ENCODE measurements at regions not wholly inside any gene's neighbourhood (a gene's known extent, or its start where the extent isn't known, plus 50 kb on each side); places are given as distances from the start of the nearest gene placed in this dataset.

- no peak overlapping the region for H3K4me3 Mint-ChIP-seq
- Histone ChIP-seq H3K27ac (ENCODE audit: low read depth in 1 of 2, low read length in 2 of 2) (no peak overlapping the region), H3K4me1 (ENCODE audit: insufficient read depth, low read length) (no peaks in the 10 kb centered on the region), H3K4me3 (ENCODE audit: low read length) (no peak overlapping the region), H3K36me3 (ENCODE audit: insufficient read depth, low read length) (no peaks in the 10 kb centered on the region), H3K27me3 (ENCODE audit: control insufficient read depth in 1 of 2, insufficient read depth in 2 of 2, low read length in 2 of 2) (no peaks in the 10 kb centered on the region), H3K9me3 (ENCODE audit: control insufficient read depth in 1 of 2, insufficient read depth in 1 of 2, low read length in 2 of 2) (no peaks in the 10 kb centered on the region)
- no peaks in the 10 kb centered on the region for H3K27me3 Mint-ChIP-seq
- POLR2A ChIA-PET, result no interaction called here
- no peaks in the 10 kb centered on the region for H3K4me1 Mint-ChIP-seq (ENCODE audit: low read depth)
- no peaks in the 10 kb centered on the region for H3K36me3 Mint-ChIP-seq (ENCODE audit: low read depth)
- TF ChIP-seq, protein P1, sequence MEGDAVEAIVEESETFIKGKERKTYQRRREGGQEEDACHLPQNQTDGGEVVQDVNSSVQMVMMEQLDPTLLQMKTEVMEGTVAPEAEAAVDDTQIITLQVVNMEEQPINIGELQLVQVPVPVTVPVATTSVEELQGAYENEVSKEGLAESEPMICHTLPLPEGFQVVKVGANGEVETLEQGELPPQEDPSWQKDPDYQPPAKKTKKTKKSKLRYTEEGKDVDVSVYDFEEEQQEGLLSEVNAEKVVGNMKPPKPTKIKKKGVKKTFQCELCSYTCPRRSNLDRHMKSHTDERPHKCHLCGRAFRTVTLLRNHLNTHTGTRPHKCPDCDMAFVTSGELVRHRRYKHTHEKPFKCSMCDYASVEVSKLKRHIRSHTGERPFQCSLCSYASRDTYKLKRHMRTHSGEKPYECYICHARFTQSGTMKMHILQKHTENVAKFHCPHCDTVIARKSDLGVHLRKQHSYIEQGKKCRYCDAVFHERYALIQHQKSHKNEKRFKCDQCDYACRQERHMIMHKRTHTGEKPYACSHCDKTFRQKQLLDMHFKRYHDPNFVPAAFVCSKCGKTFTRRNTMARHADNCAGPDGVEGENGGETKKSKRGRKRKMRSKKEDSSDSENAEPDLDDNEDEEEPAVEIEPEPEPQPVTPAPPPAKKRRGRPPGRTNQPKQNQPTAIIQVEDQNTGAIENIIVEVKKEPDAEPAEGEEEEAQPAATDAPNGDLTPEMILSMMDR (IDR thresholded peaks at IDR 0.05), result no peak
- no peak overlapping the region for H3K27ac Mint-ChIP-seq
- ATAC-seq (ENCODE audit: poor library complexity), result no peak
- intact Hi-C loops (cut with DNase I, micrococcal nuclease), result no loop called here
- CTCF ChIA-PET, result no interaction called here
- no peak for DNase-seq
- H3K9me3 Mint-ChIP-seq, result no peaks in the 10 kb centered on the region
These were observed 382.0 kb upstream of the NOCT start for GRCh38 chr4:138633580-138633904.

- H3K36me3 ChIP-seq (ENCODE audit: insufficient read depth, low read length), result no peaks in the 10 kb centered on the region
- Mint-ChIP-seq H3K4me3 (no peak overlapping the region), H3K27me3 (no peaks in the 10 kb centered on the region), H3K4me1 (ENCODE audit: low read depth) (no peaks in the 10 kb centered on the region), H3K36me3 (ENCODE audit: low read depth) (no peaks in the 10 kb centered on the region), H3K9me3 (no peaks in the 10 kb centered on the region), H3K27ac (no peak overlapping the region)
- DNase-seq, result no peak
- TF ChIP-seq, protein P1 (IDR thresholded peaks at IDR 0.05), result no peak
- ChIA-PET CTCF (no interaction called here), POLR2A (no interaction called here)
- no peaks in the 10 kb centered on the region for H3K4me1 ChIP-seq (ENCODE audit: insufficient read depth, low read length)
- ATAC-seq (ENCODE audit: poor library complexity), result no peak
- no peaks in the 10 kb centered on the region for H3K9me3 ChIP-seq (ENCODE audit: control insufficient read depth in 1 of 2, insufficient read depth in 1 of 2, low read length in 2 of 2)
- H3K27ac ChIP-seq (ENCODE audit: low read depth in 1 of 2, low read length in 2 of 2), result no peak overlapping the region
- no peaks in the 10 kb centered on the region for H3K27me3 ChIP-seq (ENCODE audit: control insufficient read depth in 1 of 2, insufficient read depth in 2 of 2, low read length in 2 of 2)
- no peak overlapping the region for H3K4me3 ChIP-seq (ENCODE audit: low read length)
- intact Hi-C loops (cut with DNase I, micrococcal nuclease), result no loop called here
These were observed 382.6 kb upstream of the NOCT start for GRCh38 chr4:138632856-138633579.

- Mint-ChIP-seq H3K4me3 (no peak overlapping the region), H3K4me1 (ENCODE audit: low read depth) (no peaks in the 10 kb centered on the region), H3K27me3 (no peaks in the 10 kb centered on the region), H3K36me3 (ENCODE audit: low read depth) (no peaks in the 10 kb centered on the region), H3K27ac (no peak overlapping the region), H3K9me3 (no peaks in the 10 kb centered on the region)
- no peaks in the 10 kb centered on the region for H3K36me3 ChIP-seq (ENCODE audit: insufficient read depth, low read length)
- DNase-seq, result no peak
- no peak for ATAC-seq (ENCODE audit: poor library complexity)
- no peak overlapping the region for H3K4me3 ChIP-seq (ENCODE audit: low read length)
- POLR2A ChIA-PET, result no interaction called here
- H3K9me3 ChIP-seq (ENCODE audit: control insufficient read depth in 1 of 2, insufficient read depth in 1 of 2, low read length in 2 of 2), result no peaks in the 10 kb centered on the region
- TF ChIP-seq, protein P1 (IDR thresholded peaks at IDR 0.05), result no peak
- H3K27ac ChIP-seq (ENCODE audit: low read depth in 1 of 2, low read length in 2 of 2), result no peak overlapping the region
- H3K4me1 ChIP-seq (ENCODE audit: insufficient read depth, low read length), result no peaks in the 10 kb centered on the region
- intact Hi-C loops (cut with DNase I, micrococcal nuclease), result no loop called here
- CTCF ChIA-PET, result no interaction called here
- H3K27me3 ChIP-seq (ENCODE audit: control insufficient read depth in 1 of 2, insufficient read depth in 2 of 2, low read length in 2 of 2), result no peaks in the 10 kb centered on the region
These were observed 384.9 kb upstream of the NOCT start for GRCh38 chr4:138630666-138631065.

Data from CD4-positive, alpha-beta T cell (primary cell).